Keratinocyte (primary cell): ENCODE measurements at regions not wholly inside any gene's neighbourhood (a gene's known extent, or its start where the extent isn't known, plus 50 kb on each side); places are given as distances from the start of the nearest gene placed in this dataset.

Source experiments
- CTCF ChIP-seq, 3 experiments: IDR thresholded peaks in 1 of 3; conservative IDR thresholded peaks in 1 of 3; optimal IDR thresholded peaks in 1 of 3; 2 replicates in 2 of 3; 3 replicates in 1 of 3; pipeline versions ENCODE3 to v1.5.1; 2011; ENCODE audit warnings: low read length in 3 of 3, mild to moderate bottlenecking in 3 of 3, moderate library complexity in 2 of 3, control low read depth in 1 of 3, inconsistent platforms in 1 of 3; ENCODE audit not compliant: insufficient read depth in 2 of 3; ENCODE audit errors: extremely low read depth in 1 of 3
- EZH2 ChIP-seq: IDR thresholded peaks from one replicate; pipeline ENCODE4 v1.6.1; 2012; ENCODE audit warnings: inconsistent platforms, mild to moderate bottlenecking, low read length, moderate library complexity

- no peak for TF ChIP-seq CTCF (optimal IDR thresholded peaks at IDR 0.05 in 1 of 3, IDR thresholded peaks at IDR 0.05 in 1 of 3, conservative IDR thresholded peaks at IDR 0.05 in 1 of 3; ENCODE audit: extremely low read depth in 1 of 3, insufficient read depth in 2 of 3, low read length in 3 of 3)
- TF ChIP-seq EZH2, result no peak
These were observed 72.0 kb upstream of the API5 start for GRCh38 chr11:43239791-43240190.
